ENCODE measurements at regions not wholly inside any gene's neighbourhood (a gene's known extent, or its start where the extent isn't known, plus 50 kb on each side); places are given as distances from the start of the nearest gene placed in this dataset.
A peak's percentile ranks its signal among the peaks of the same experiment; 100 is the strongest.

DNA sequence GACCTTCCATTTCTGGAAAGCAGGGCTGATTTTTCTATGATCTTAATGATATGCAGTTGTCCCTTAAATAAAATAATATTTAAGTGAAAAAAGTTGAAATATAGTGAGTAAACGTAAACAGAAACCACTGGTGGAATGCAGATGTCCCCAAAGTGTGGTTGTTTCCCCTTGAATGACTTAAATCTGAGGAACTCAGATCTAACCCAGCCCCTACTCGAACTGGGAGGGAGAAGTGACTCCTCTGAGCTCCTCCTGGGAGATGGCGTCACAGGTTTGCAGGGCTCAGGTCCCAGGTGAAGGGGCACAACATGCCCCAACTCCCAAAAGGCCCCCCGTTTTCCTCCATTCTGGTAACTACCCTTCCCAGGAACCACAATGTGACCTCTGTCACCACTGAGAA, 142.8 kb downstream of the IRF8 start:
- no peak for DNase-seq

DNA sequence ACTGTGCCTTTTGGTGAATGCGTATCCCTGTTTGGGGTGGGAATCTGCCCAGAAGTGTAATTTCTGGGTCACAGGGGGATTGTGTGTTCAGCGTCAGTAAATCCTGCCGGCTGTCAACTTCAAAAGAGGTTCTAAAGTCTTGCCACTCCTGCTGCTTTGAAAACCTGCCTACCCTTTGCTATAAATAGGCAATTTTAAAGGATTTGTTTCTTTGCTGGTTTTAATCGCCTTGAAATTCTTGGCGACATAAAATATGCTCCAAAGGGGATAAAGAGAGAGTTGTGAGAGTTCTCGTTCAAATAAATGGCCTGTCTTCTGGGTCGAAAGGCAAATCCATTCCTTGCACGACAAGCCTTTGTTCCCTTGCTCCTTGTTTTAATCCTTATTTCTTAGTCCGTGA, 143.4 kb downstream of the IRF8 start:
- no peak for DNase-seq

DNA sequence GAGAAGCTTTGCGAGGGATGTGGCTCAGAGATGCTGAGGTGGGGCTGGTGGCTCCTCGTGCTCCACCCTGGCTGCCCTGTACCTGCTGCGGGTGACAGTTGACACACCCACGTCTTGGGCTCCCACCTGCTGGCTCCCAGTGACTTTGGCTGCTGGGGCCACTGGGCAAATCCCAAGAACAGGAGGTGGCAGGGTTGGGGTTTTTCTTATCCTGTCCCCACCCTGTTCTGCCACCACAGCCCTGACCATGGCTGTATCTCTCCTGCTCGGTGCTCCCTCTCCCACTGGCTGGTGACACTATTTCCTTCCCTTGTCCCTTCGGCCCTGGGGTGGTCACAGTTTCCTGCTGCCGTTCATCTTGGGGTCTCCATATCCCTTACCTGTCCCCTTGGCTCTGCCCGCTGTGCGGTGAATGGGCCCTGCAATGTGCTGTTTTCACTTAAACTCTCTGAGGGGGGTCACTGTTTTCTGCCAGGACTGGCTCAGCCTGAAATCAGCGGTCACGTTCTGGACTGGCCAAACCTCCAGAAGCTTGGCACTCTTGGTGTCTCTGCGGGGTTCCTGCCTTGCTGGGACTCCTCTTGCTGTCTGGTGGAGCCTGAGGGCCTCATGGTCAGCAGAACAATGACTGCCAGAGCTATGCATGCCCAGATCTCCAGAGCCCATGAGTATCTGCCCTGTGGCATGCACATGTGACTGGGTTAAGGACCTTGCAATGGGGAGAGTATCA, 144.2 kb downstream of the IRF8 start:
- no peak for DNase-seq

DNA sequence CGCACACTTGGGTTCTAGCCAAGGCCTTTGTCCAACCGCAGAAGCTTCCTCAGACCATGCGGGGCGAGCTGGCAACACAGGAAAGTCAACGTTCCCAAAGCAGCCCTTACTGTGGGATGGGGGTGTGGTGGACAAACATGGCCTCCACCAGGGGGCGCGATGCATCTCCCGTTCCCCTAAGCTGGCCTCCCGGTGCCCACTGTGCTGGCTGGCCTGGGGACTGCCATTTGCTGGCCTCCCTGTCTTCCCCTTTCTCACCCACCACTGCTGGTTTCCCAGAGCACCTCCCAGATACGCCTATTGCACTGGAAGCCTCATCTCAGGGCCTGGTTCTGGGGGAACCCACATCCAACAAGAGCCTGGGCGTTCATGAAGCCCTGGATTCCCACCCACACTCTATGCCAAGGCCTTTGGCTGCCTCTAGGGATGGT, 145.3 kb downstream of the IRF8 start:
- DNase-seq, result no peak

DNA sequence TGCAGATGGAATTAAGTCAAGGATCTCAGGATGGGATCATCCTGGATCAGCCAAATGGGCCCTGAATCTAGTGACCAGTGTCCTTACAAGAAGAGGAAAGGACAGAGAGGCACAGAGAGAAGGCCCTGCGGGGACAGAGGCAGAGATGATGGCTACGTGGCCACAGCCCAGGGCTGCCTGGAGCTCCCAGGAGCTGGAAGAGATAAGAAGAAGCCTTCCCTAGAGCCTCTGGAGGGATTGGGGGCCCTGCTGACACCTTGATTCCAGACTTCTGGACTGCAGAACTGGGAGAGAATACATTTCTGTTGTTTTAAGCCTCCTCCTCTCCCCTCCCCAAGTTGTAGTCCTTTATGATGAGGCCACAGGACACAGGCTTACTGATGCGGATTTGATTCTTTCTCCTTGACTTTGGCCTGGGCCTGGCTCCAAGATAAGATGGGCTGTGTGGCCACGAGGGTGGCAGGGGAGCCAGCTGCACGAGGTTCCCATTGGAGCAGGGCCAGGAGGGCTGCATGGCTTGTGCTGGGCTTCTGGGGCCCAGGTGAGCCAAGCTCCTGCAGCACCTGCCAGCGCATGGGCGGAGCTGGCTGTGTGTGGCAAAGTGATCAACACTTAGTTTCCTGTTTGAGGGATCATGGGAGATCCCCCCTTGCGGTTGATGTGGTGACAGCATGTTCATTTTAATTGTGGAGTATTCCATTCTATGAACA, 146.1 kb downstream of the IRF8 start:
- DNase-seq, result no peak

DNA sequence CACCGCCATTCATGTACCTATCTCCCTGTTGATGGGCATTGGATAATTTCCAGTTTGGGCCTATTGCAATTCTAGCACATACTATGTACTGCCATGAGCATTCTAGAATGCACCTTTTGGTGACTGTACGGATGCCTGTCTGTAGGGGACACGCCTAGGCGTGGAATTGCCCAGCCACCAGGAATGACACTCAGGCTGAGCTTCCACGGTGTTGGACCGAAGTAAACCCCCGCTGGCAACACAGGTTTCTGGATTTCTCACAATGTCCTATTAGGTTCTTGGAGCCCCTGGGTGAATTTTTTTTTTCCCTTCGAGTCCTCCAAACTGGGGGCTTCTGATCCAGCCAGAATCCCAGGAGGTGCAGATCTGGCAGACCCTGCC, 146.6 kb downstream of the IRF8 start:
- no peak for DNase-seq

DNA sequence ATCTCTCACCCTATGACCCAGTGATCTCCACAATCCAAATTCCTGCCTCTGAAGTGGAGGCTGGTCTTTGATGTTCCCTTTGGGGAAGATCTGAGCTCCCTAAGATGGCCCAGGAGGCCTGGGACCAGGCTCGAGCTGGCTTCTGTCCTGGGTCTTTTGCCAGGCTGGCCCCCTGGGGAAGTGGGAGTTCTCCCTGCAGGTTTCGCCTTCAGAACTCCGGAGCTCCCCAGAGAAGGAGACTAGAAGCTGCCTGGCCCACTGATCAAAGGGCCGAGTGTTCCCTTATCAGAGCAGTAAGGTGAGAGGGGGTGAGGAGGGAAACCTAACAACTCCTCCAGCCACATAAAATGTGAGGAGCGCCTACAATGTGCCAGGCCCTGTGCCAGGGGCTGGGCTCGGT, 147.1 kb downstream of the IRF8 start:
- no peak for DNase-seq

DNA sequence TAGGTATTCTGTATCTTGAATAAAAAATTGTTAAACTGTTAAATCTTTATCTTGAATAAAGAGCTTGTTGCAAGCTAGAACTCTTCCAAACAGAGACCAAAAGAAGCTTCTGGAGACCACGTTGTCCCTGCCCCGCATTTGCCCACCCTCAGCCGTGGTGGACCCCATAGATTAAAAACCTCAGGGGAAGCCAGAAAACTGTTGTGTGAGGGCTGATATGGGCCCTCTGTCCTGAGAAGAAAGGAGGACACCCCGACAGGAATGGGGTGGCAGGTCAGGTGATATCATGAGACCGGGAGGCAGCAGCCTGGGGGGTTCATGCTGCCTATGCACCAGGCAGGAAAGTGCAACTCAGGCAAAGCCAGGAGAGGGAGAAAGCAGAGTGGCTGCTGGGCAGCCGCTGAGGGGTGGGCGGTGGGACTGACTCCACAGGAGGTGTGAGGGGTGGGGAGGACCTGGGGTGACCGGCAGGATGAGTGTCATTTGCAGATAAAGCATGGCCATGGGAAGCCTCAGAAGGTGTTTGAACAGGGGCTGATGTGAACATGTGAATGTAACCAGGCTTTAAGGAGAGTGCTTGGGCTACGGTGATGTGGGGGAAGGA, 147.8 kb downstream of the IRF8 start:
- no peak for DNase-seq

DNA sequence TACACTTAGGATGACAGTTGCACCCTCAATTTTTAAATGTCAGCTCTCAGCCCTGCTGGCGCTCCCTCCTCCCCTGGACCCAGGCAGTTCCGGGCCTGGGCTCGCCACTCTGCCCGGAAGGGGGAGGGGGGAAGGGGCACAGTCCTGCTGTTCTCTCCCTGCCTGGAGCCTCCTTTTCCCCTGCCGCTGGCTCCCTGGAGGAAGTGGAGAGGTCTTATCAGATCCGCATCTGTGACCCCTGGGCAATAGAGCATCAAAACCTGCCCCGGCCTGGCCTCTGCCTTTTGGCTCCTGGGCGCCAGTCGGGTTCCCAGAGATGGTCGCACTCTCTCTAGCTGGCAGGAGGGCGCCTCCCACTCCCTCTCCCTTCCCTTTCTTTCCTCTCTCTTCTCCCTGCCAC, 149.3 kb downstream of the IRF8 start:
- no peak for DNase-seq

DNA sequence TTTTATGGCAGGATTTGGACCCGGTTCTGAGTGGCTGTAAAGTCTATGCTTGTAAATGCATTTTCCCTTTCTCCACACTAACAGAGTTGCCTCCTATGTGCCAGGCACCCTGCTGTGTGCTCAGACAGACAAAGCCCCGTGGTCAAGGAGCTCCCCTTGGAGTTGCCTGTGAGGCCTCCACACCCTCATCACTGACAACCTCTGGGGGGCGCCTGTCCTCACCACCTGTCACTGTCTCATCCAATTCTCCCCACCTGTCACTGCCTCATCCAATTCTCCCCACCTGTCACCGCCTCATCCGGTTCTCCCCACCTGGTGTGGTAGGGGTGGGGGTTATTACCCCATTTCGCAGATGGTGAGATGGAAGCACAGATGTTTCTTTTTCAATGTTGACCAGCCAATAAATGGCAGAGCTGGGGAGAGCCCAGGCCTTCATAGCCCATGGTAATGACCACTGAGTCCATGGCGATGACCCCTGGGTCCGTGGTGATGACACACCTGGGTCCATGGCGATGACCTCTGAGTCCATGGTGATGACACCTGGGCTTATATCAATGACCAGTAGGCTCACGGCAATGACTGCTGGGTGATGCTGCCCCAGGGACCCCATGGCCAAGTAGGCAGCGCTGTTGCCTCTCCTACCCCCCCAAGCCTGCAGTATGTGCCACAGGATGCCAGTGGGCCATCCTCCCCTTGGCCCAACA, 150.1 kb downstream of the IRF8 start:
- DNase-seq, result no peak

DNA sequence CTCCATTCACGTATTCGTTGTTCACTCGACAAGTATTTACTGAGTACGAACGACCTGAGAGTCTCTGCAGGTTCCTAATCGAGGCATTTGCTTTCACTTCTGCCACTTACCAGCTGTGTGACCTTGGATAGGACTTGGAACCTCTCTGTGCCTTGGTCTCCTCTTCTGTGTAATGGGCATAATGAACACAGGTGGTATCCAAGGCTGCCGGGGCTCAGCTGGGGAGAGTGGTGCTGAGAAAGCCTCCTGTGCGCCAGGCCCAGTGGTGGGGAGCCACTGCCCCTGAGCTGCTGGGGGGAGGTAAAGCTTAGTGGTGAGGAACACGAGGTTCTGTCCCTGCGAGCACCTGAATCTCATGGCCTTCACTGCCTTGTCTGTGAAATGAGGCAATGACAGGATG, 150.7 kb downstream of the IRF8 start:
- DNase-seq, result no peak

DNA sequence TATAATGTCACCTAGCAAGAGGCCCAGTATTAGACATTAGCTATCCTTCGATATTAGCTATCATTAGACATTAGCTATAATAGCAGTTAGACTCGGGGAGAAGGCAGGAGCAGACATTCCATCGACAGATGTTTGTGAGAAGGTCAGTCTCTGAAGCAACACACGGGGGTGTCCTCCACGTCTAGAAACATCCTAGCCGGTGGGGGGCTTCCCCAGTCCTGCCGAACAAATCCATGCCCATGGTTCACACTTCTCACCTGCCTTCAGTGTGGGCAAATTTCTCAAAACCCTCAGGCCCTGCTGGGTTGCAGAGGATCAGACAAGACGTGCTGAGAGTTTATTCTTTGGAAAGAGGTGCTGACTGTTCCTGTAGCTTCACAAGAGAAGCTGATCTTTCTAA, 151.1 kb downstream of the IRF8 start:
- DNase-seq, result no peak

DNA sequence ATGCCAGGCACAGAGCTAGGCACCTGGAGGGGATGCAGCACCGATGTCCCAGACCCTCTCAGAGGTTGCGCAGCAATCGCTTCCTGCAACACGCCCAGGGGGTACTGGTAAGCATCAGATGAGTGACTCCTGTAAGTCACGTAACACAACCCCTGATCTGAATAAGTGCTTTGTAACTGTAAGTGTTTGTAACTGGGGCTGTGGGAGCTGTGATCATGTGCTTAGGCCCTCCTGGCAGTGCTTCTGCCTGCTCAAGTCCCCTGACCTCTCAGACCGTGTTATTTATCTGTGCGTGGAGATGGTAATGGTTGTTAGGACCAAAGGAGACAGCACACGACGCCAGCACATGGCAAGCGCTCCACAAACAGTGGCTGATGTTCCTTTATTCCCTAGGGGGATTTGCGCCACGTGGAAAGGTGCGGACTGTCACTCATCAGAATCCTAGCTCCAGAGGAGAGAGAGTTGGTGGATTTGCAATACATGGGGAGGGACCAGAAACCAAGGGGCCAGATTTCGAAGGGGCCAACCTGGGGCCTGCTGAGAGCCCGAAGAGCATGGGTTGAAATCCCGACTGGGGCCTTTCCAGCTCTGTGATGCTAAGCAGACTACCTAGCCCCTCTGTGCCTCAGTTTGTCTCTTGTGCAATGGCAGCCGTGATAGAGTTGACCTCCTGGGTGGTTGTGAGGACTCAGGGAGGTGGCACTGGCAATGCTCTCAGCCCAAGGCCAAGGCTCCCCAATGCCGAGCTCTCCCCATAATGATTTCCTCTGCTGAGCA, 151.8 kb downstream of the IRF8 start:
- no peak for DNase-seq

DNA sequence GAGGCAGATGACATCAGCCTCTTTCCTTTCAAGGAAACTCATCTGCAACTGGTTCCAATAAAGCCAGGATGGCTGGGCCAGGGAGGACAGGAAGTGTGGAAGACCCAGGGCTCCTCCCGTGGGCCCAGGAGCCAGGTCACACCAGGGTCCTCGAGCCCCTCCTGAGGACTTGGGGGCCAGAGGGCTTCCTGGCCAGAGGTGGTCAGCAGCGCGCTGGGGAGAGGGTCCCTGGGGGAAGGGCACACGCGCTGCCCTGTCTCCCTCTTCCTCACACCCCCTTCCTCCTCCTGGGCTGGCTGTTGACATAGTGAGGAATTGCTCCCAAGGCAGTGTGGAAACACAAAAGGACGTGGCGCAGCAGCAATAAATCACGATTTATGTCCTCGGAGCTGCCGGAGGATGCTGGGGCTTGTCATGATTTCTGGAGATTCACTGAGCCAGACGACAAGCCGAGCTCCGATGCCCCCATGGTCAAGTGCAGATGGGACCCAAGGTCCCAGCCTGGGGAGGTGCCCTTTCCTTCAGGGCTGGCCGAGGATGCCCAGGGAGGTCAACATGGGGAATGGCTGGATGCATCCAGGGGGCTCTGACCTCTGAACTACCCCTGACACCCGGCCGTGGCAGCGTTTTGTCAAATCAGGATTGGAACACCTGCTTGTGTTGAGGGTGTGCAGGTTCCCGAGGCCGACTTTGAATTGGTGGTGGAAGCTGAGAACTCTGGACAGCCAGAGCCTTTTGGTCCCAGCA, 152.6 kb downstream of the IRF8 start:
- DNase-seq, result peak in 2 of 3 experiments; percentile 8 to 49

DNA sequence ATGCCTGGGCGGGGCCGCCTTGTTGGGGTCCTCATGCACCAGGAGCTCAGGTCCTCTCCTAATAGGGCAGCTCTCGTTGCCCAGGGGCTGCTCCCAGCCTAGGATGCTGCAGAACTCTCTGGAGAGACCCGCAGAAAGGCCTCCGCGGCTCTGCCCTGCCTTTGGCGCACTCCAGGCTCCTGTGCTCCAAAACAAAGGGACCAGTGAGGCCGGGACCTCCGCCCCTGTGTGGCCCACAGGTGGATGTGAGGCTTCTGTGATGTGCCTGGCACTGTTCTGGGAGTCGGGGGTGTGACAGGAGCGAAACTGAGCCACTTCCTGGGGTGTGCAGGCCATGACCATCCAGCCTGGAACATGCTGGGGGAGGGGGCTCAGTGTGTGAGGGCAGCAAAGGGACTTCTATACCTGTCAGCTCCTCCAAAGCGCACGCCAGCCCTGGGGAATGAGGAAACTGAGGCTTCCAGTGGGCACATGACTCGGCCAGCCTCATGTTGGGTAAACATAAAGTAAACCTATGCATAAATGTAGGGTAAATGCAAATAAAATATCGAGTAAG, 153.2 kb downstream of the IRF8 start:
- no peak for DNase-seq

DNA sequence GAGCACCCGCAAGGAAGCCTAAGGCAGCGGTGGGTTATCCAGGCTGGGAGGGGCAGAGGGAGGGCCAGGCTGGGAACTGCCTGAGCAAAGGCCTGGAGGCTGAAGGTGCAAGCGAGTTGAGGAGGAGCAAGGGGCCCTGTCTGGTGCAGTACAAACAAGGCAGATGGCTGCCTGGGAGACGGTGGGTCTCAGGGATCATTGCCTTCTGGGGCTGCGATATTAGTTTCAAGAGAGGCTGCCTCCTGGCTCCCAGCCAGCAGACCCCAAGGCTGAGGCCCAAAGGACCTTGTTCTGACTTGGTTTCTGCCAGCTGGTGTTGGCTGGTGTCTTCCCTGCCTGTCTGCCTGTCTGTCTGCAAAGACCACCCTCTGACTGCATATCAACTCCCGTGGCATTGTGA, 154.0 kb downstream of the IRF8 start:
- no peak for DNase-seq

DNA sequence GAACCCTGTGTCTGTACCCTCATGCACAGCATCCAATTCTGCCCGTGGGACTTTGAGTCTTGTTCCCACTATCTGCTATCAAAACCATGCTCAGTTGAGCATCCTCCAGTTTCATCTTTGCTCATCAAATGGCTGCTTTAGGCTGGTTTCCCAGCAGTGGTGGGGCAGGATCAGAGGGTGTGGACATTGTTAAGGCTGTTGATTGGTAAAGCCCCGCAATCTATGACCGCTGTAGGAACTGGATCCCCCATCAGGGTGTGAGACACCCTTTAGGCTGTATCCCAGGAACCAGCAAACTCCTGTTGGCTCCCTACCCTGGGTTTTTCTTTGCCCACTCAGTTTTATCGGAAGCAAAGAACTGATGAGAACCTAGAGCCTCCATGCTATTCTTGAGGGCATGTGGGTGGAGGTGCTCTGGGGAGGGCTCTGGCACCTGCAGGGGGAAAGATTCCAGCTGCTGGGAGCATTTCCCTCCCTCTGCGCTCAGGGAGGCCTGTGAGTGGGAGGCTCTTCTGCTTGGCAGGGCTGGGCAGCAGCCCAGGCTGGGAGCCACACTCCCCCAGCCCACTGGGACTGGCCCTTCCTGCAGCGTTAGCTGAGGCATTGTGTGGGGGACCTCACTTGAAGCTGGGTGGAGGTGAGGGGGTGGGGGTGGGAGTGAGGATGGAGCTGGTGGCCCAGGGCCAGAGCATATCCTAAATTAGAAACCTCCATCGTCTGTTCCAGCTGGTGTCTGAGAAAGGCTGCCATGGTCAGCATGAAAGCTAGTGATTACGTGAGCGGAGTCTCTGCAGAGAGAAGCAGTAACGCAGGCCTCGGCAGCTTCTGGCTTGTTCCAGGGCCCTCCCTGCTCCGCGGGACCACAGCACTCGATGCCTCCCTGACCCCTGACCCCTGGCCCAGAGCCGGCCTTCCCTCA, 160.6 kb downstream of the IRF8 start:
- DNase-seq, result no peak

DNA sequence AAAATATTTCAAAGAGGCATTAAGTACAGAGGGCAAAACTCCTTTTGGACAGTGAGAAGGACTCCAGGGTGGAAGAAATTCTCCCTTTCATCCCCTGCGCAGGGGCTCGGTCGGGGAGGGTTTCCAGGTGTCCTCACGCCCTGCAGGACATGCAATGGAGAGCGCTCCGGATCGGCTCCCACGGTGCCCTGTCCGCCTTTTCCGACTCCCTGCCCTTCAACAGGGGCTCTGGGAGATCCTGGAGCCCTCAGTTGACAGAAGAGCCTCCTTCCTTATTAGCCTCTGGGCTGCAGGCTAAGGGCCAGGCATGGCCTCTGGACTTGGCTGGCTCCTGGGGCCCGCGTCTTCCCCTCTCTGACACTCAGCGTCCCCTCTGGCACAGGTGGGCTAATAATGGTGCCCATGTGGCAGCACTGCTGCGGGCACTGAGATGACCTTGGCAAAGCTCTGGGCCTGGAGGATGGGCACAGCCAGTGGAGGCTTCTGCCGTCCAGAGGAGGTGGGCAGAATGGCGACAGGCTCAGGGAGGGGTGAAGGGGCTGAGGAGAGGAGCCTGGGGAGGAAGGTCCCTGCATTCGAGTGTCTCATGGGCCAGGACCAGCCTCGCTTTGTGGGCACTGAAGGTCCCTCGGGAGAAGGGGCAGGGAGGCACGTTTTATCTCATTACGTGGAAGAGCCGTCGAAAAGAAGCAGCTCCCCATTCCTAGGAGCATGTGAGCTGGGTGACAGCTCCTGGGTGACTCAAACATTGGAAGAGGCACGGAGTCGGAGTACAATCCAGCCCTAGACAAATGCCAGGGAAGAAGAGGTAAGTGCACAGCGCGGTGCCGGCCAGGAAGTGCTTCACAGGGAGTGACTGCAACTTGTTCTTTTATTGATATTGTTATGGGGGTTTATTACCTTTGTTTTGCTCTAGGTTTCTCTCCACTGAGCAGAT, 161.7 kb downstream of the IRF8 start:
- DNase-seq, result no peak

DNA sequence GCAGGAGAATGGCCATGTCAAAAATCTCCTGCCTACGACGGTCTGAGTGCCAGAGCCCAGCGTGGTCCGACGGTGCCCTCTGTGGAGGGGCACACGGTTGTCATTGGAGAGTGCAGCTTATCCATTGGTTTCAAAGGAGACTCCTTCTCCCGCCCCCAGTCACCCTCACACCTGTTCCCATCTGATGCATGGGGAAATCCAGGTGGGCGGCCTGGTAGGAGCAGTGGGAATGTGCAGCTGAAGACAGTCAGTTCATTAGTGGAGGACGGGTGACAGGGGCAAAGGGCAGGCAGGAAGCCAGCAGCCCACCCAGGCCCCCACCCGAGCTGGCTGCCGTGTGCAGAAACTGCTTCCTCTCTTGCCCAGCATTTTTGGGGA, 162.3 kb downstream of the IRF8 start:
- no peak for DNase-seq

DNA sequence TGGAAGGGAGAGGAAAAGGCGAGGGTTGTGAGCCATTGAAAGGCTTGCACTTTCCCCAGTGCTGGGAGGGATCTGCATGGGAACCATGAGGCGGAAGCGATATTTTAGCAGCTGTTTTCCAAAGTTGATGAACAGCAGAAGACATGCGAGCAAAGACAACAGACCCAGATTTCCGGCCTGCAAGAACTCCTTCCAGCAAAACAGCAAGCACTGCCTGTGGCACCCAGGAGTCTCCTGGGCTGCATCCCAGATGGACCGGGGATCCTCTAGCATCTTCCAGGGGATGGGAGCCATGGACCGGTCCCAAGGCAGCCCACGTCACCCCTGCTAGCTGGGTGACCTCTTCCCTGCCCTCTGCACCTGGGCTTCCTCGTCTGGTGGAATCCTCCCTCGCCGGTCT, 162.8 kb downstream of the IRF8 start:
- no peak for DNase-seq
